ENCODE measurements at regions not wholly inside any gene's neighbourhood (a gene's known extent, or its start where the extent isn't known, plus 50 kb on each side); places are given as distances from the start of the nearest gene placed in this dataset.
"Not testable (repeated sequence)": the region's sequence is repeated elsewhere in the genome, so short reads cannot be mapped to it uniquely, and the experiment has no call there.

DNA sequence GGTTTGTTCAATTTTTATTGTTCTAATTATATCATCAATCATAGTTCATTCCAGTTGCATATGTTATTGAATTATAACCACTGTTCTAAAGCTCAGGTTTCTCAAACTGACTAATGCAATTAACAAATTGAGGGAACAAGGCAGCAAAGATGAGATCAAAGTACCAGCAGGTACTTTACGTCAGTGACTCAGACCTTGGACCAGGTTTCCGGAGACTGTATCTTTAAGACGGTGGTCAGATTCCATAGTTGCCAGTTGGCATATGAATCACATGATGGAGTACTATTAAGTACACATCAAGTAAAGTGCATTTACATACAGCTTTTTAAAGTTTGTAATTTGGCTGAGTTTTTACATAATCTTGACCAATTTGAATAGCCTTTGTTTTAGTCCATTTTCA lies 583.6 kb upstream of the ROBO2 start:
- no peak for DNase-seq

DNA sequence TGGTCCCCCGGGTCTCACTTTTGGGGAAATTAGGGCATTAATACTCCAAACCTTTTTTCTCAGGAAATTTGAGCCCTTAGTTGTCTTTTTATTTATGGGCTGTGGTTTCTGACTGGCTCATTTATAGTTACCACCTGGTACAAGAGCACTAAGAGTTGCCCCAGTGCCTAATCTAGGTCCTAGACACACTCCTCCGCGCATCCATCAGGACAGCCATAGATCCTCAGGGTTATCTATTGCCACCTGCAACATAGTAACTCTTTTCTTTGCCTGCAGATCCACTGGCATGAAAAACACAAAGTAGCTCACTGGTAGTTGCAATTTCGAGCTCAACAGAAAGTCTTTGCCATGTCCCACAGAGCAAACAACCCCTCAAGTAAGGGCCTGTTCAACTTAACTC lies 576.4 kb upstream of the ROBO2 start:
- no peak for DNase-seq

DNA sequence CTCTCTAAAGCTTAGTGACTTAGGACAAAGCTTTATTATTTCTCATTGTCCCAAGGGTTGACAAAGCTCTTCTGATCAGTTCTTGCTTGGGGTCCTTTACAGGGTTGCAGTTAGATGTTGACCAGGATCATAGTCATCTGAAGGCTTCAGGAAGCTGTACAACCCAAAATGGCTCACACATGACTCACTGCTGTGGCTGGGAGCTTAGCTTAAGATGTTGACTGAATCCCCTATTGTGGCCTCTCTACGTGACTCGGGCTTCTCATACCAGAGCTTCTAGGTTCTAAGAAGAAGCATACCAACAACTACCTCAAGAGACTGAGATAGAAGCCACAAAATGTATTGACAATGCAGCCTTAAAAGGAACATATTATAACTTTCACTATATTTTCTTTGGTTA lies 569.6 kb upstream of the ROBO2 start:
- no peak for DNase-seq

DNA sequence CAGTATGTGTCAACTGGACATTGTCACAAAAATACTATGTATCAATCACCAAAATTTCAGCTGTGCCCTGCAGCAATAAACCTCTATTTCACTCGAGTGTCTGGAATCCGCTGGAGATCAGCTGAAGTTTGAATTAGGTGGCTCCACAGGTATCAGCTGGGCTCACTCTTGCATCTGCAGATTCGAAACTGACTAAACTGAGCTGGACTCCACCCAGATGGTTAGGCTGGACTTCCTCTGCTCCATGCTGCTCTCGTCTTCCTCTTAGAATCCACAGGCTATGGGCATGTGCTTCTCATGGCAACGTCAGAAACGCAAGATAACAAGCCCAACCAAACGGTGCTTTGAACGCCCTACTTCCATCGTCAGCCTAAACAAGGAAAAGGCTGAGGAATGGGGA lies 565.3 kb upstream of the ROBO2 start:
- DNase-seq: no peak

DNA sequence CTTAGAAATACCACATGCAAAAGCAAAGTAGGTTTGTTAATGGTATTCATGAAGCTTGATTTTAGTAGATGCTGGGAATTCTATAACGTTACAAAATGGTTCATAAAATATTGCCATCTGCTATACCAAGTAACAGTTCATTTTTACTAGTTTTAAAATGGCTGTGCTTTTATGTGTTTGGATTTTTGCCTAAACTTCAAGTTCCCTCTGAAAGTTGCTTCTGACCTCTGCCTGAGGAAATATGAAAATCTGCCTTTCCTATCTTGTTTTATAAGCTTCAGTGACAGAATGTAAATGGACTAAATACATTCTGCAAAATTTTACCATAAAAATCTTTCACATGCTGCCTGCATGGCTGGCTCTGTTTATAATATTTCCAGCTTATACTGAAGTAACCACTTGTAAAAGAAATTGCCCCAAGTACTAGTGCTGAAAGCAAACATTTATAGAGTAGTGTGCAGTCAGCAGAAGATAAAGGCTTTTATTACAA lies 560.7 kb upstream of the ROBO2 start:
- DNase-seq: no peak

DNA sequence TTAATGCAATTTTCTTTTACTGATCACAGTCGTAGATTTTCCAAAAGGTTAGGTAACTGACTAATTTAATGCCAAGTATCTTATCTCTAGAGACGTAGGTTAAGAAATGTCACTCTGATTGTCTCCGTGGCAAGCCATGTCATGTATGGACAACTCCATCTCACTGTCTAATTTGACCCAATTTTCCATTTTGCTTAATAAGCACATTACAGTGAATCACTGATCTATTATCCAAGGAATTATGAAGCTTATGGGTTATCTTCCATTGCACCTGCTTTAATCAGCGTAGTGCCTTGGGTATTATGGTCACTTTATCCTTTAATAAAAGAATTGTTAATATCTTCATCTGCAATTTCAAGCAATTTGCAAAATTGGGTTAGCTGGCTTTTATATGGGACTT lies 557.4 kb upstream of the ROBO2 start:
- no peak for DNase-seq

DNA sequence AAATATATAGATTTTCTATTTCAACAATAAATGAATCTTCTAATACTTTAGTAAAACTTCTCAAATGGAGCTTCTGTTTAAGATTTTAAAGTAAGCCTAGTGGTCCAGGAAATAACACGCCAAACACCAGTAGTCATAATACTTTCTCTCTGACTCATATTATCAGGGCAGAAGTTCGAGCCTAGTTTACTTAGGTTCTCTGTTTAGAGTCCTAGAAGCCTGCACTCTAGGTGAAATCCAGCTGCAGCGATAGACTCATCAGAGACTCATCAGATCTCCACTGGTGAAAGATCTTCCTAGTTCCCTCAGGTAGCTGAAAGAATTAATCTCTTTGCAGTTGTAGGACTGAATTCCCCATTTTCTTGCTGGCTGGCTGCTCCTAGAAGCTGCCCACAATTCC lies 552.5 kb upstream of the ROBO2 start:
- DNase-seq: no peak

DNA sequence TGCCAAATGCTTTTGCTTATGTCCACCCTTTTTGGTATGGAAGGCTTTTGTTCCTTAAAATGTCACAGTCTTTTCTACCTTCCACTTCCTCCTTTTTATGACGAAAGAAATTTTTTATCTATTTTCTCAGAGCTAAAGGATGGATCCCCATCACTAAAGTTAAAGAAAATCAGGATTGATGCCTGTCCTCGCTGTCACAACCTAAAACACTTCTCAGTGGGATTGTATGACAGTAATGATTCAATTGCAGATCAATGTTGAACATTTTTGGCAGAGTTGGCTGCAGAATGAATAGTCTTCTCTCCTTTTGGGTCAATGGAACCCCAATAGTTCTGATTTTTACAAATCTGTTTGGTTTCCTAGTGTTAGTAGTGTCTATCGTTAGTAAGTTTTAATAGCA lies 549.8 kb upstream of the ROBO2 start:
- DNase-seq: no peak

DNA sequence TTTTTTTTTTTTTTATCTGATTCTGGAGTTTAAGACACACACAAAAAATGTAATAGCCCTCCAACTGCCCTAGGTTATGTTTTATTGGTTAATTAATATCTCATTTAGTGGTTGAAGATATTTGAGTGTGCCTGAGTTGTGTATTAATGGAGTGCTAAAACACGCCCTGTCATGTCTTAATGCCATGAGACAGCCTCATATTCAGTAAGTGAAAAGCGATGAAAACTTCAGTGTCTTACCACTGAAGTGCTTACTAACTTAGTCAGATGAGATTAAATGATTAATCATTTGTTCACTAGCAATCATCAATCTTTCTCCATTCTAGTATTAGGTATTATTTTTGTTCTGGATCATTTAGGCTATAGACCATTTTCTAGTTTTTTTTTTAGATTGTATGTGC lies 544.7 kb upstream of the ROBO2 start:
- DNase-seq: no peak

DNA sequence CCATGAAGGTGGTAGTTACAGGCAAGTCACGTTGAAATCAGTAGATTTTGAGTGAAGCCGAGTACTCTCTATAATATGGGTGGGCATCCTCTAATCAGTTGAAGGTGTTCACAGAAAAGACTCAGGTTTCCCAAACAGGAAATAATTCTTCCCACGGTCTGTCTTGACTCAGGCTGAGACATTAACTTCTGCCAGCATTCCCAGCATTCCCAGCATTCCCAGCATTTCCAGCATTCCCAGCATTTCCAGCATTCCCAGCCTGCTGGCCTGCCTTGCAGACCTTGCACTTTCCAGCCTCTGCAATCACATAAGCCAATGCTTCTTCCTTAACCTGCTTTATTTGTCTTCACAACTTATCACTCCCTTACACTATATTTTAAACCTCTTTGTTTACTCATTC lies 542.3 kb upstream of the ROBO2 start:
- DNase-seq: no peak

DNA sequence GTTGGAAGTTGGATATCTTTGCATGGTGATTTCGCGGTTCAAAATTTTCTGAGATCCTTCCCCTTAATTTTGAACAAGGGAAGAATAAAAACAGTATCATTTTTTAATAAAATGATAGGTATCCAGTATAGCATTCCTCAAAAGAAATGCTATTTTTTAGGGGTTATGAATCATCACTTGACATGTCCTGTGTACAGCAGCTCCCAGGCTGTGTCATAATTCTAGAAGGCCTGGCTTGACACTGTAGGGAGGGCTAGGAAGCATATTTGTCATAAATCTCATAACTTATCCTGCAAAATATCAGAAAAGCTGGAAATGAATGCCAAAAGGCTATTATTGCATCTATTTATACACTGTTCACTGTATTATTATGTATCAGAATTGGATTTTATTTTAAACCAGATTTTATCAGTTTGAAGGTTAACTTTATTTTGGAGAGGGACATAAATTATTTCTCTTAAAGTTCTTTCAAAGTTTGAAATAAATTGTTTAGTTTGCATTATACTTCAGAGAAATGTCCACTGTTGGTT lies 539.1 kb upstream of the ROBO2 start:
- DNase-seq: no peak

DNA sequence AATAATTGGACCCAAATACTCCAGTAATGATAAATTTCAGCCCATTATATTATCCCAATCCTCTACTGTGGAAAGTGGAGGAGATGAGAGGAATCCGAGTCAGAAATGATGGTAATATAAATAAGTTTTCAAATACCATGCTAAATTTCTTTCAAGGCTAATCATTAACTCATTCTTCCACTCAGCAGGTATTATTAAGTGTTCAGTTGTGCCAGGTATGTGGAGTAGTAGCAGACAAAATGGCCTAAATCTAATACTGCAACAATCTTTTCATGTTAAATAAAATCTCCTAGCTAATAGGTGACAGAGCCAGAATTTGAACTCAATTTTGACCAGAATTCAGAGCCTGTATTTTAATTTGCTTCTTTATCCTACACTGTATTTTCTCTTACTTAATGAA lies 538.6 kb upstream of the ROBO2 start:
- no peak for DNase-seq

DNA sequence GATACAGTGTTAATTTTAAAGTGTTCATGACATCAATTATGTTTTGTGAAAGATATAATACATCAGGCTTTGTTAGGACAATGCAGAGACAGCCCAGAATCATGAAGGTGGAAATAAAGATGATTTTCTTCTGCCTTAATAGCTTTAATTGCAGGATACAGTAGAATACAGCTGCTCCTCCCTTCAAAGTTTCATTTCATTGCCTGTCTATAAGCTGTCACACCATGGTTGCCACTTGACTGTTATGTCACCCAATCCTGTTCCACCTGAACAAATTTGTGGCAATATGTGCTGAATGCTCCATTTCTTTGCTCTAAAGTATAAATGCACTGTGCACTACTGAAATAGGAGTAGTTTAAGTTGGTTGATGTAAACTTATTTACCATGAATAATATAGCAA lies 537.8 kb upstream of the ROBO2 start:
- no peak for DNase-seq

DNA sequence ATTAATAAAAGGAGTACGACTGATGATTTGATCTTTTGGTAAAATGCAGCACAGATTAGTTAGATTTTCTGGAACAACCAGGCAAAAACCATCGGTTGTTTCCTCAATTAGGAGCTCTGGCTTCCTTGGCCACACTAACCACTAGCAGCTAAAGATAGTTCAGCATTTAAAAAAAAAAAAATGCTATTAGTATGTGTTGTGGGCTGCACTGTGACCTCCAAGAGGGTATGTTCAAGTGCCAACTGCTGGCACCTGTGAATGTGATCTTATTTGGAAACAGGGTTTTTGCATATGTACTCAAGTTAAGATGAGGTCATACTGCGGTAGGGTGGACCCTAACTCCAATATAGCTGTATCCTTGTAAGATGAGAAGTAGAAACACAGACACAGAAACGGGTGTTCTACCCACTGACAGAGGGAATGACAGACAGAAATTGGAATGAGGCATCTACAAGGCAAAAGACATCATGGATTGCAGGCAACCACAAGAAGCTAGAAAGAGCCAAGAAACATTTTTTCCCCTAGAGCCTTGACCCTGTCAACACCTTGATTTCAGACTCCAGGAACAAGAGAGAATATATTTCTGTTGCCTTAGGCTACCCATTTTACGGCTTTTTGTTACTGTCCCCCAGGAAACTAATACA lies 534.6 kb upstream of the ROBO2 start:
- DNase-seq: no peak

DNA sequence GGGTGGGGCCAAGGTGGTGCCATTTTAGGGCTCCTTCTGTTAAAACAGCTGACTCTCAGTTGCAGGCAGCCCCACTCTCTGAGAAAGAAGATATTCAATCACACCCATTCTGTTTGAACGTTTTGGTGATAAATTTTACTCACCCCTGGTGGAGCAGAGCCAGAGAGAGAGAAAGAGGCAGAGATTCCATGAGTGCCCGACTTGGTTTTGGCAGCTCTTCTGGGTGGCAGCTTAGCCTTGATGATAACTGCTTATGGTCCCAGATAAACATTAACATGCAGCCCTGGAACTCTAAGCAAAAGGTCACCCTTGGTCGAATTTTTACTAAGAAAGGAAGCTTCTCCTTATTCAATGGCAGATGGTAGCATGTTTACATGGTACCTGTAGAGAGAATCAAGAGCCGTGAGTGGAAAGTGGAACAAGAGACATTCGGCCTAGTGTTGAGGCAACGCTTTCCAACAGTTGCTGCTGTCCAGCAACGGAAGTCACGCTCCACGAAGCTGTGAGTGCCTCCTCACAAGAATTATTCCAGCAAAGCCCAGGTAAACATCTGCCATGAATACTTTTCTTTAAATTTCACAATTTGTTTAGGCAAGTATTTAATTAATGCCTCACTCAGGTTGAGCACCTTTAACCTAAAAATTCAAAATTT lies 530.6 kb upstream of the ROBO2 start:
- no peak for DNase-seq

DNA sequence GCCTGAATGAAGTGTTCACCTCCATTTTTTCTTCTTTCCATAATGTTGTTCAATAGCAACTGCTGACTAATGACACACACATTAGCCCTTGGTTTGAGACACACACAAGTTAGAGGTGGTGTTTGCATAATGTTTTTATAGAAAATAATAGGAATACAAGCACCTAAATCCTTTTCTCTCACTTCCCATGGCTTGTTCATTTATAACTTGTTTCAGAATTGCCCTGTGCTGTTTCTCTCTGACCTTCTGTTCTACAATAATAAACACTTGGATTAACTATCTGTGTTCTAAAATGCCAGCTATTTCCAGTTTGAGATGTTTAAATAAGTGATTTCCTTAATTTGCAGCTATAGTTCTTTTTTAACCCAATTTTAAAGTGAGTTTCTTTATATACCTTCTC lies 525.1 kb upstream of the ROBO2 start:
- no peak for DNase-seq

DNA sequence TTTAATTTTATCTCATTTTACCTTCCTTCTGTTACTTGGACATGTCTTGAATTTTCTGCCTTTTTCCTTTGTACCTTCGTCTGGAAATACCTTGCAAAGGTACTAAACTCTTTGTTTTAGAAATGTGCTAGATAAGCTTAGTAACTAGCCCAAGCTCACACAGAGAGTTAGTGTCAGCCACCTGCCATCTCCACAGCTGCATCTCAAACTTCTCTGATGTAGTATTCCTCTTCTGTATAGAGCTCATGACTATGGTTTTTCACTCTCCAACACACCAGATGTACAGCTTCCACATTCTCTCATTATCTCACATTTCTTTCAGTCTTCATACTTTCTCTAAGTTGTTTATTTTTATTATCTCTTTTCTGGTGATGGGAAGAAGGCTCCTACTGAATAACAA lies 516.6 kb upstream of the ROBO2 start:
- no peak for DNase-seq

DNA sequence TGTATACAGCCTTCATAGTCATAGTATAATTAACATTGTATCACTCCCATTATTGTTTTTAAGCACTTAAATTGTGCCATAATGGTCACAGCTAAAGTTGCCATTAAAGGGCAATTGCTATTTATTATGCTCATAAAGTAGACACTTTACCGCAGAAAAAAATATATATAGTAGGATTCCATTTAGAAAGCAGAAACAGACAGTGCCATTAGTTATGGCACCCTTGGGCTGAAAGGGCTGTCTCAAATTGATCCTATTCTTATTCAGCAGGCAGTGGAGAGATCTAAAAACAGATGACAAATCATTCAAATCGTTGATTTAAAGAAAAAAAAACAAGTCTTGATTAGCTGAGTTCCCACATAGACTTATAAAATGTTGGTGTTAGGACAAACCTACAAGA lies 514.2 kb upstream of the ROBO2 start:
- no peak for DNase-seq

DNA sequence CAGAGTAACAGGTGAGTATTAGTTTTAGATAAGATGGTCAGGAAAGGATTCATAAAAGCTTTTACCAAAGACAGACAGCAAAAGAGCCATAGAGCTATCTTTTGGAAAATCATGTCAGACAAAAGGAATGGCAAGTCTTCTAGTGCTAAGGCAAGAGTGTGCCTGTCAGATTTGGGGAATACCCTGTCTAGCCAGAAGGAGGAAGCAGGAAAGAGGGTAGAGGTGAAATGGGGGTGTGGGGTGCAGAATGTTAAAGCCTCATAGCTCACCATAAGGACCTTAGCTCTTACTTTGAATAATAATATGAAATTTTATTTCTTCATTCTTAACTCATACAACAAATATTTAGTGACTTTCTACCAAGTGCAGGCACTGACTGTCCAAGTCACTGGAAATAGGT lies 512.1 kb upstream of the ROBO2 start:
- DNase-seq: no peak

DNA sequence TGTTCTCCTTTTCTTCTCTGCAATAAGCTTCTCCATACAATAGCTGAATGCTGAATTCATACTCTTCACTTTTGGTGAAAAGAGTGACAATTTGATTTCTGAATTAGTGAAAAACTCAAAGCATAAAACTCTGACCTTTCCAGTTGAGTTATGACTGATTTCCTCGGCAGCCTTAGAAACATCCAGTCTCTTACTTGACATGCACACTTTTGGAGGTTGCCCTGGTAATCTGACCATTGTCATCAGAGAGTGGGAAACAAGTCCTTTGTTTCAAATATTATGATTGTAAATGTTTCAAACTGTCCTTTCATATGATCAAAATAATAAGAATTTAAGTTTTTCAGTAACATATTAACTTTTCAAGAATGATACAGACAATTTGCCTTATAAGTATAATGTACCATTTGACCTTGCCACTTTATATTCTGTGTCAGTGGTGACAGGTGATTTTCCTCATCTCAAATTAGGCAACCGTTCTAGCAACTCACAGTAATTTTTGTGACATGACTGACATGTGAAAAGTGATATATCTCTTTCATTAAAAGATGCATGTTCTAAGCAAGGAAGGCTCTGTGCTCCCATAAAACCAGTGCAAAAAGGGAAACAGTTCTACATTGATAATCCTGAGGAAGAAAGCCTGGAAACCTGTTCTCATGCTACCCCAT lies 507.6 kb upstream of the ROBO2 start:
- no peak for DNase-seq

DNA sequence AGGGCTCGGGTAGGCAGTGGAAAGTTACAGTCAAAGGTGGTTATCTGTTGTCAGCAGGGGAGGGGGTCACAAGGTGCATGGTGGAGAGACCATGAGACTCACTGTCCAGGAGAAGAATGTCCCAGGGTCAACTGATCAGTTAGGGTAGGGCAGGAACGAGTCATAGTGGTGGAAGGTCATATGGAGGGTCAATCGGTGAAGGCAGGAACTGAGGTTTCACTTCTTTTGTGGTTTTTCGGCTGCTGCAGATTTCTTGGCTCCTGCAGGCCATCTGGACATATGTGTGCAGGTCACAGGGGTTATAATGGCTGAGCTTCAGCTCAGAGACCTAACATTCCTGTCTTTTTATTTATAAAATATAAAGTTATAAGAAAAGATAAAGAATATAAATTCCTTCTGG lies 506.2 kb upstream of the ROBO2 start:
- DNase-seq: not testable (repeated sequence)

DNA sequence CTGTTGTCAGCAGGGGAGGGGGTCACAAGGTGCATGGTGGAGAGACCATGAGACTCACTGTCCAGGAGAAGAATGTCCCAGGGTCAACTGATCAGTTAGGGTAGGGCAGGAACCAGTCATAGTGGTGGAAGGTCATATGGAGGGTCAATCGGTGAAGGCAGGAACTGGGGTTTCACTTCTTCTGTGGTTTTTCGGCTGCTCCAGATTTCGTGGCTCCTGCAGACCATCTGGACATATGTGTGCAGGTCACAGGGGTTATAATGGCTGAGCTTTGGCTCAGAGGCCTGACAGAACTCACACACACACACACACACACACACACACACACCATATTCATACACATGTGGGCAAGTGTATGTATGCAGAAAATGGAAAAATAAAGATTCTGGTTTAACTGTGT lies 502.0 kb upstream of the ROBO2 start:
- not testable (repeated sequence) for DNase-seq

DNA sequence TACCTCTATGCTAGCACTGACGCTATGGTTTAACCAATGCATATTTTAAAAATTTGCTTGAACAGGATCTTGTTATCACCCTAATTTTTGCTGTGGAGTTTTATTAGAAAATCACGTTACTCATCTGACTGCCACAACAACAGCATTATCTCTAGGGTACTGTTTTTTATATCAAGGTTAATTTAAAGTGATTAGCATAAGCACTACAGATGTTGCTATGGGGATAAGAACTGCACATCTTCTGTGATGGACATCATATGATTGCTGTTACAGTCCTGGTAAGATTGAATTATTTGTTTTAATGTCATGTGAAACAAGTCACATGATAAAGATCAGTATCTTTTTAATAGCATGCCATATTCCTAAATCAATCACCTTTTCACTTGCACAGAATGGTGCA lies 492.2 kb upstream of the ROBO2 start:
- no peak for DNase-seq

DNA sequence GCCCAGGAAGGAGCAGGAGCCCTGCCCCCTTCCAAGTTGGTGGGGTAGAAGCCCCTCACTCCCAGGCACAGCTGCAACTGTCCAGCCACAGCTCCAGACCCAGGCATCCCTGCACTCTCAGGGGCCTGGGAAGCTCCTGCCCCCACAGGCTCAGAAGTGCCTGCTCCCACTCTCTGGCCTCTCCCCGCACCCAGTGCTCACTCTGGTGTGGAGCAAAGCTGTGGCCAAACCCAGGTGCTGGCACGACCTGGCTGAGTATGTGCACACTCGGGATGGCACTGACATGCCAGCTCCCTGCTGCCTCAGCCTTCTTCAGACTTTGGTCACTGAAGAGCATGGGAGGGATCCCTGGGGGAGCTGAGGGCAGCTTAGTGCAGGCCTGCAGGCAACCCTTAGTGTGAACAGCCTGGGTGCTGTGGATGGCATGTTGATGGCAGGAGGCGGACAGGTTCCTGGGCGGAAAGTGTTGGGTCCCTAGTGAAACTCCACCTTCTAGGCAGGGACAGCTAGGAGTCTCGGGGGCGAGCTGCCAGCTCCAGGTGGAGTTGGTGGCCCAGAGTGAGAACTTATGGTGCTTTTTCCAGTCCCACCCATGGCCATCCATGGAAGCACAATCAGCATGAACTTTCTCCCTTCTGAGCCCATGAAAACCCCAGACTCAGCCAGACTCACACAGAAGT lies 489.2 kb upstream of the ROBO2 start:
- DNase-seq: no peak

All from inflammatory macrophage treated with lipopolysaccharide for 4 hours (primary cell).